HG02763 (cell line): ENCODE measurements at regions not wholly inside any gene's neighbourhood (a gene's known extent, or its start where the extent isn't known, plus 50 kb on each side); places are given as distances from the start of the nearest gene placed in this dataset.
"Not testable (repeated sequence)": the region's sequence is repeated elsewhere in the genome, so short reads cannot be mapped to it uniquely, and the experiment has no call there.

ENCODE experiments used
- ATAC-seq: cut with Tn5 transposase; IDR thresholded peaks from one replicate; pipeline ENCODE4 v1.9.1; 2021; ENCODE audit warnings: mild to moderate bottlenecking, moderate library complexity; ENCODE audit not compliant: unreplicated experiment

DNA sequence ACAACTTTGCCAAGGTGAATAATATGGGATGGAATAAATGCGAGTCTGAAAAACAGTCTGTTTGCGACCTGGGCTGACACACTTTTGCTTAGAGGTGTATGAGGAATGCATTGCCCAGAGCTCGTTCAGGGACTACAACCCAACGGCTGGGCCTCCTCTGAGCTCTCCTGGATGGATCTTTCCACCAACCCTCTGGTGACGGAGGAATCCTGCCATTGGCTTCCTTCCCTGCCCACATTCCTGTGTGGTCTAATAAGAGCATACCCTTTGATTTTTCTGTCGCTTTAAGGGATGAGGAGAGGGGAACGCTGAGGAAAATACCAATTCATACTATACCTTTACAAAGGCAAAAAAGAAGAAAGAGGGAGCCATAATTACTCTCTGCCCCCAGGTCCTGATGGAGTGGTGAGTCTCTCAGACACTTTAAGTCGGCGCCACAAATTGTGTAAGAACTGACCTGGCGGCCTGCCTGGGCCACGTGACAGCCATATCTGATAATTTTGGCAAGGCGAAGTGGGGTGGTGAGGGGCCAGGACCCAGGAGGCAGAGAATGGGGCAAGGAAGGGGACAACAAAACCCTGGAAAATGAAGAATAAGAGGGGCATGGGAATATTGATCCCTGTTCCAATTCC lies 265.2 kb upstream of the MSX2 start:
- ATAC-seq, result no peak

DNA sequence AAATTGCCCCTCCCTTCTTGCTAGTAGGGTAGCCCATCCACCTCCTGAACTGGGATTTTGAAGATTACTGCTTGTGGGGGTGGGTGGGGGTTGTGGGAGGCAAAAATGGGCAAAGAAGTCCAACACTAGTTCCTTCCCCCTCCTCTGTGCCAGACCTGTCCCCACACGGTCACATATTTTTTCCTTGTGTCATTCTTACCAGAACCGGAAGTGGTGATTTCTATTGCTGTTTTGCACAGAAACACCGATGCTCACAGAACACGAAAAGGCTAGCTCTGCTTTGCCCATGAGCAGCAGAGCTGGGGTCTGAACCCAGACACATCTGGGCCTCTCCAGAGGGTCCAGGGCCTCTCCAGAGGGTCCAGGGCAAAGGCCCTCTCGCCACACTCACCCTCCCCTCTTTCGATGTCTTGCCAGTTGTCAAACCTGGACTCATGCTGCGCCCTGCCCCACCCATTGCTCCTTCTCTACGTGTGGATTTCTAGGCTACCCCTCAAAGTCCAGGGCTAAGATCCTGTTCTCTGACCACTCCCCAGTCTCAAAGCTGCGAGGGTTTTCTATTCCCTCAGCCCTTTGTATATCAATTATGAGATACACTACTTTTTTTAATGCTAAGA lies 264.4 kb upstream of the MSX2 start:
- ATAC-seq, result no peak

DNA sequence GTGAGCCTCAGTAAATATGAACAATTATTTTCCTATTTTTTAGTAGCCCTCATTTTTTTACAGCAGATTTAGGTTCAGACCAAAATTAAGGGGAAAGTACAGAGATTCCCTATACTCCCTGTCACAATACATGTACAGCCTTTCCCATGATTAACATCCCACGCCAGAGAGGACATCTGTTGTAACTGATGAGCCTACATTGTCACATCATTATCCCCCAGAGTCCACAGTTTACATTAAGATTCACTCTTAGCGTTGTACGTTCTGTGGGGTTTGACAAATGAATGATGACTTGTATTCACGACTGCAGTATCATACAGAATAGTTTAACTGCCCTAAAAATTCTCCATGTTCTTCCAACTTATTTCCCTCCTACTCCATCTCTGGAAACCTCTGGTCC lies 262.3 kb upstream of the MSX2 start:
- no peak for ATAC-seq

DNA sequence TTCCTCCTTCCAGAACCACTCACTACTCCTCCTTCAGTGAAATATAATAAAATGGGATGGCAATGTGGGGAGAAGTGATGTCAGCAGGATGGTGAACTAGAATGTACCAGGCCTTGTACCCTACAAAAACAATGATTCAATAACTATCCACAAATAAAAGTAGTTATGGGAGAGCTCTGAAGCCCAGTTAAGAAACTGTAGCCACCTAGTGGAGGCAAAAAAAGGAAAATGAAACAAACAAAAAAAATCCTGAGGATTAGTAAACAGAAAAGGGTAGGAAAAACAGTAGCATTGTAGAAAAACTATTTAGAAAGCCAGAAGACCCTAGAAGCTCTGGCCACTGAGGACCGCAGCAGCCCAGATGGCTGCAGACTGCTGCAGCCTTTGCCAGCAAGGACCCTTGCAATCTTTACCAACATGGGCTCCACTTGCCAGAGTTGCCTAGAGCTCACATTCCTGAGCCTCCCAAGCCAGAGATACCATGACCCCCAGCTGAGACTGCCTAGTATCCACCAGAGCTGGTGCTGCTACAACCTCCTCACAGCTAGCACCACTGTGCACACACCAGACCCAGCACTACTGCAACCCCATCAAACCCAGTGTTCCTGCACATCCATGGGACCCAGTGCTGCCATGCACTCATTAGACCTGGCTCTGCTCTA lies 259.7 kb upstream of the MSX2 start:
- ATAC-seq, result no peak

DNA sequence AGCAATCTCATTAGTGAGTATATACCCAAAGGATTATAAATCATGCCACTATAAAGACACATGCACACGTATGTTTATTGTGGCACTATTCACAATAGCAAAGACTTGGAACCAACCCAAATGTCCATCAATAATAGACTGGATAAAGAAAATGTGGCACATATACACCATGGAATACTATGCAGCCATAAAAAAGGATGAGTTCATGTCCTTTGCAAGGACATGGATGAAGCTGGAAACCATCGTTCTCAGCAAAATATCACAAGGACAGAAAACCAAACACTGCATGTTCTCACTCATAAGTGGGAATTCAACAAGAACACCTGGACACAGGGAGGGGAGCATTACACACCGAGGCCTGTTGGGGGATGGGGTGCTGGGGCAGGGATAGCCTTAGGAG lies 252.9 kb upstream of the MSX2 start:
- ATAC-seq, result not testable (repeated sequence)

DNA sequence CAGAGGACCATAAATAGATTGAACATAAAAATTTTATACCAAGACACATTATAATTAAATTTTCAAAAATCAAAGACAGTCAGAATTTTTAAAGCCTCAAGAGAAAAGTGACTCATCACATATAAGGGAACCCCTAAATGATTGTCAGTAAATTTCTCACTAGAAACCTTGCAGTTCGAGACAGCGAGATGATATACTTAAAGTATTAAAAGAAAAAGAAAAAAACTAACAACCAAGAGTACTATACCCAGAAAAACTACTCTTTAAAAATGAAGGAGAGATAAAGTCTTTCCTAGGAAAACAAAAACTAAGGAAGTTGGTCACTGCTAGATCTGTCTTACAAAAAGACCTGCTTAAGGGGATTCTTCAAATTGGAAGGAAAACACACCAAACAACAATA lies 251.4 kb upstream of the MSX2 start:
- no peak for ATAC-seq

DNA sequence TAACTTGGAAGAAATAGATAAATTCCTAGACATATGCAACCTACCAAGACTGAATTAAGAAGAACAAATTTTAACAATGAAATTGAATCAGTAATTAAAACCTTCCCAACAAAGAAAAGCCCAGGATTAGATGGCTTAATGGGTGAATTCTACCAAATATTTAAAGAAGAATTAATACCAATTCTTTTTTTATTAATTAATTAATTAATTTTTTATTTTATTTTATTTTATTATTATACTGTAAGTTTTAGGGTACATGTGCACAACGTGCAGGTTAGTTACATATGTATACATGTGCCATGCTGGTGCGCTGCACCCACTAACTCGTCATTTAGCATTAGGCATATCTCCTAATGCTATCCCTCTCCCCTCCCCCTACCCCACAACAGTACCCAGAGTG lies 248.4 kb upstream of the MSX2 start:
- ATAC-seq, result not testable (repeated sequence)

DNA sequence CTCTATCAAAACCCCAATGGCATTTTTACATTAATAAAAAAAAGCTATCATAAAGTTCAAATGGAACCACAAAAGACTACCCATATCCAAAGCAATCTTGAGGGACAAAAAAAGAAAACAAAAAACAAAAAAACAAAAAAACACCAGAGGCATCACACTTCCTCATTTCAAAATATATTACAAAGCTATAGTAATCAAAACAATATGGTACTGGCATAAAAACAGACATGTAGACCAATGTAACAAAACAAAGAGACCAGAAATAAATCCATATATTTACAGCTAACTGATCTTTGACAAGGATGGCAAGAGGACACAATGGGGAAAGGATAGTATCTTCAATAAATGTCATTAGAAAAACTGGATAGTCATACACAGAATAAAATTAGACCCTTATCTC lies 245.1 kb upstream of the MSX2 start:
- no peak for ATAC-seq

DNA sequence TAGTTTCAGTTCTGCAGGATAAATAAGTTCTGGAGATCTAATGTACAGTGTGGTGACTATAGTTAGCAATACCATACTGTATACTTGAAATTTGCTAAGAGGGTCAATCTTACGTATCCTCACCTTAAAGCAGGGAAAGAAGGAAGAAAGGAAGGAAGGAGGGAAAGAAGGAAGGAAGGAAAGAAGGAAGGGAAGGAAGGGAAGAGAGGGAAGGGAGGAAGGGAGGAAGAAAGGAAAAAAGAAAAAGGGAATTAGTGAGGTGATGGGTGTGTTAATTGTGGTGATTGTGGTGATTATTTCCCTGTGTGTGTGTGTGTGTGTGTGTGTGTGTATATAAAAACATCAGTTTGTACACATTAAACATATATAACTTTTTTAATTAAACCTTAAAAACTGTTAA lies 242.6 kb upstream of the MSX2 start:
- no peak for ATAC-seq

DNA sequence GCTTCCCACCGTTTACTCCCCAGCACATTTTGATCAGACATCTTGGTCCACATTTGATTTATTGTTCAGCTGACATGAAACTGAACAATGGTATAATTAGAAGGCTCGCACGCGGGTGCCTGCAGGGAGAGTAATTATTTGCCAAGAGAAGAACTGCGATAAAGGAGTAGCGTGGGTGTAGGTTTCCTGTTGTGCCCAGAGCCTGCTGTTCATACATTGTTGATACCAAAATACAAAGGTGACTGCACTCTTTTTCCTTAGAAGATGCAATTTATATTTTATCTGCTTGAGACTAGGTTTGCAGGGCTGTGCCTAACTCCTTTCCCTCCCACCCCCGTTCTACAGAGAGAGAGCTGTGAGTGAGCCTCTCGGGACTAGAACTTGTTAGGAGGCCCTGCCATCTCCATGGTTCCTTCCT lies 241.8 kb upstream of the MSX2 start:
- no peak for ATAC-seq

DNA sequence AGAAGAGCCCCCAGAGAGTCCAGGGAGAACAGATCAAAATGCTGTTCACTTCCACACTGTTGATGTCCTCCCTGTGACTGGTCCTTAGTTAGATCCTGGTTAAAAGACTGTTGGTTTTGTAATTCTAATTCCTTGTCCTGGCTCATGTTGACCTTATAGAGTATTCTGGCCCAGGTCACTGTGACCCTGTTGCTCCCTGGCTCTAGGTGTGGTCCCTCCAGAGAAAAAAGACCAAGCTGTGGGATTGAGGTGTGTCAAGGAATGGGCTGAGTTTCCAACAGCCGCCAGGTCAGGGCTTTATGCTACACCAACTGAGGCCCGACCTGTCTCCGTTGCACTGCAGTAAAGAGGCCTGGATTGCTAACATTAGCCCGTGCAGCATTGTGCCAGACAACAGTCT lies 241.0 kb upstream of the MSX2 start:
- ATAC-seq, result no peak

DNA sequence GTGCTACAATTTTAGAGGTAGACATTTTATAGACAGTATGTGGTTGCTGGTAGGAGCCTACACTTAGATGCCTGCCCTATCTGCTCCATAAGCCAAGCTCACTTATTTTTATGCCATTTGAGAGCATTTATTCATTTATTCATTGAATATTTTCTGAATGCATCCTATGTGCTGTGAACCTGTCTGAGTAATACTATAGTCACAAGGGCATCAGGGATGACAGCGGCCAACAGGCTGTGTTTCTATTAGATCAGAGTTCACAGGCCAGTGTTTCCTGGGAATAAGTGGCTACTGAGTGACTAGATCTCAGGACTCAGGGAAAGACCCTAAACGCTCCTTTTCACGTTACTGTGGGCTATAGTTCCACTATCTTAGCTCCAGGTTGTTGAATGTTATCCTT lies 235.2 kb upstream of the MSX2 start:
- ATAC-seq, result no peak

DNA sequence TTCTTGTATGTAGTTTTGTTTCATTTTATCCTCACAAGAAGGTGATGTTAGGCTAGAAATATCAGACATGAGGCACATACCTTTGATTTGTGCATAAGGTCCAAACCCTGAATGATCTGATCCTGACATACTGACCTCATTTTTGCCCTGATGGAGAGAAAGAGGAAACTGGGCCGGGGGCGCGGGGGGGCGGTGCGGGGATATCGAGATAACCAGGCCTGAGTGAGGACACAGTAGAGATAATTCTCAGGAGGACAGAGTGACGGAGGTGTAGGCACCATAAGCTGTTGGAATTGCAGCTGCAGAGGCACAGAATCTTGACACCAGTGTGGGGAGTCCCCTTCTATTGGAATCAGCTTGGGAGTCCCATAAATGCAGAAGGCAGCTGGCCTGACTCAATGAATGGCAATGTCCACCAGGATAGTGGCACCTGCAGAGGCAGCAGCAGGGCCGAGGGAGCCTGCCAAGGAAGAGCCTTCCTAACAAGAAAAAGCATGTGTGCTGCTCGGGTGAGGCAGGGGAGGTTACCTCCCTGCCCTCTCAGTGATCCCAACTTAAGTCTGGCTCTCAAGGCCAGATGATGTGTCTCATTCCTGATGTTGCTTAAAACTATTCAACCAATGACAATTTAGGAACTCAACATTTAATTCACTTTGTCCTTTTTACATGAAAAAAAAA lies 234.3 kb upstream of the MSX2 start:
- no peak for ATAC-seq

DNA sequence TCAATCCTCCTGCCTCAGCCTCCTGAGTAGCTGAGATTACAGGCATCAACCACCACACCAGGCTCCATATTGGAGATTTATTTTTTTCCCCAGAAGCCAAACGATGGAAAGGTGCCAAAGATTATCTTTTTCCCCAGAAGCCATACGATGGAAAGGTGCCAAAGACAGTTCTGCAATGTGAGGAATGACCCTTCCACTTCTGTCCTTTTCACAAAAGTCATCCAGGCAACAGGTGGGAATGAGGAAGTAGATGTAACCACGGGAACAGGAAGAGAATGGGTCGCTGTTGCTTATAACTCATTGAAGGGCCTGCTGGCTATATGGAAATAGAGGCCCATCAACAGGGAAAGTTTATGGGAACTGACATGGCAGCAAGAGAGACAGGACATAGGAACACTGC lies 233.7 kb upstream of the MSX2 start:
- ATAC-seq, result no peak

DNA sequence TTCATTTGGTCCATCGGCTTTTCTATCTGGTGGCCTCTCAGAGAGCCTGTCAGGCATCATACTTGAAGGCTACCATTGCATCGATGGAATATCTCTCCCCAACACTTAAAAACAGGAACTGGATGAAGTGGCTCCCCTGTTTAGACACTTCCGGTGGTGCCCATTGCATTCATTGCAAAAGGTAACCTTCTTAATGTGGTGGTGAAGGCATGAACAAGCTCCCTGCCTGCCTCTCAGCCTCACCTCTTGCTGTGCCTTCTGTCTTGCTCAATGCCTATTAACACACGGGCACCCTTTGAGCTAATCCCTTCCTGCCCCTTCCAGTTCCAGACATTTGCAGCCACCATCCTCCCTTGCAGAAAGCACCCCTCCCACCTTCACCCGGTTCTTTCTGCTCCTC lies 233.1 kb upstream of the MSX2 start:
- no peak for ATAC-seq

DNA sequence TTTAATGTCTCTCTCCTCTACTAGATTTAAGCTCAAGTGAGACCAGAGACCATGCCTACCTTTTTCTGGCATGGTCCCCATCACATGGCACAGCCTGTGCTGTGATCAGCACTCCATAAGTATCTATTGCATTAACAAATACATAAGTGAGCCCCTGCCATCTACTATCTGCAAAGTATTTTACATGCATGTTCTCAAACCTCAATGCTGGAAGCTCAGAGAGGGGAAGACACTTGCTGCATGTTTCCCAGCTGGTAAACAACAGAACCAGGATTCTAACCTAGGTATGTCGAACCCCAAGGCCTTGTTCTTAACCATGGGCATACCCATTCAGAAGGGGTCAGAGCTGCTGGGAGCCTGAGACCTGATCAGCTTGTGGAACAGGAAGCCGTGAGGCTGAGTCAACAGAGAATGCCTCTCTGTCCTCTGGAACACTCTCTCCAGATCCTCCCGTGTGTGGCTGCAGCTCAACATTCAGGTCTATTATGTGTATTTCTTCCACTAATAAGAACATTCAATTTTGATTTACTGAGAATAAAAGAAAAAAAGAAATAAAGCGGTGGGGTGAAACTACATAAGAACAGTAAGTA lies 232.5 kb upstream of the MSX2 start:
- ATAC-seq, result no peak

DNA sequence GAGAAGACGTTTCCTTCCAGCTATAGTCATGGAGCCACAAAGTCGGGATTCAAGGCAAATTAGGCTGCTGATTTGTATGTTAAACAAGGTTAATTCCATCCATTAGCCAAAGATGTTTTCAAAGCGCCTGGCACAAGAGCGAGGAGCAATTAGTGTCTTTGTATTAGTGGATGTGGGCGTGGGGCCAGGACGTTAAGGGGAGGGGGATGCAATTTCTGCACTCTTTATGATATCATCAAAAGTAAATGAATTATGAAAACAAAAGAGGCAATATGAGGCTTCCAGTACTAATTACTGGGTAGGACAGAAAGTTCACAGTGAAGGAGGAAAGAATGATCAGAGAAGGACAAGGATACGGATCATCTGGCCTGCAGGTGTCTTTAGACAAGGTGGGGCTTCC lies 230.9 kb upstream of the MSX2 start:
- ATAC-seq, result no peak

DNA sequence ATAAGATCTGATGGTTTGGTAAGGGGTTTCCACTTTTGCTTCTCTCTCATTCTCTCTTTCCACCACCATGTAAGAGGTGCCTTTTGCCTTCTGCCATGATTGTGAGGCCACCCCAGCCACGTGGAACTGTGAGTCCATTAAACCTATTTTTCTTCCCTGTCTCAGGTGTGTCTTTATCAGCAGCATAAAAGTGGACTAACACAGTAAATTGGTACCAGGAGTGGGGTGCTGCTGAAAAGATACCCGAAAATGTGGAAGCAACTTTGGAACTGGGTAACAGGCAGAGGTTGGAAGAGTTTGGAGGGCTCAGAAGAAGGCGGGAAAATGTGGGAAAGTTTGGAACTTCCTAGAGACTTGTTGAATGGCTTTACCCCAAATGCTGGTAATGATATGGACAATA lies 226.4 kb upstream of the MSX2 start:
- not testable (repeated sequence) for ATAC-seq

DNA sequence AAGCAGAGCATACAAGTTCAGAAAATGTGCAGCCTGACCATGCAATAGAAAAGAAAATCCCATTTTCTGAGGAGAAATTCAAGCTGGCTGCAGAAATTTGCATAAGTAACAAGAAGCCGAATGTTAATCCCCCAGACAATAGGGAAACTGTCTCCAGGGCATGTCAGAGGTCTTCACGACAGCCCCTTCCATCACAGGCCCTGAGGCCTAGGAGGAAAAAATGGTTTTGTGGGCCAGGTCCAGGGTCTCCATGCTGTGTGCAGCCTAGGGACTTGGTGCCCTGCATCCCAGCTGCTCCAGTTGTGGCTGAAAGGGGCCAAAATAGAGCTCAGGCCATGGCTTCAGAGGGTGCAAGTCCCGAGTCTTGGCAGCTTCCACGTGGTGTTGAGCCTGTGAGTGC lies 225.8 kb upstream of the MSX2 start:
- ATAC-seq, result not testable (repeated sequence)

DNA sequence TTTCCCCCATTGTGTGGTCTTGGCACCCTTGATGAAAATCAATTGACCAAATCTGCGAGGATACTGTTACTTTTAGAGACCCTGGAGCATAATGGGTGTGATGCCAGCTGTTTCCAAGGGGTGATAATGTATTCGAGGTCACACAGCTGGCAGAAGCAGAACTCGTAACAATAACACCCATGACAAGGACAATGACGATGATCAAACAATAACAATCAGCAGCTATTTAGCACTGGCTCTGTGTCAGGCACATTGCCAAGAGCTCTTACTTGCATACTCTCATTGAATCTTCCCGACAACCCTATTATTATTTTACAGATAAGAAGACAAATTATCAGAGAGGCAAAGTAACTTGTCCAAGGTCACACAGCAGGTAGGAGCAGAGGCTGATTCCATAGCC lies 223.7 kb upstream of the MSX2 start:
- no peak for ATAC-seq

DNA sequence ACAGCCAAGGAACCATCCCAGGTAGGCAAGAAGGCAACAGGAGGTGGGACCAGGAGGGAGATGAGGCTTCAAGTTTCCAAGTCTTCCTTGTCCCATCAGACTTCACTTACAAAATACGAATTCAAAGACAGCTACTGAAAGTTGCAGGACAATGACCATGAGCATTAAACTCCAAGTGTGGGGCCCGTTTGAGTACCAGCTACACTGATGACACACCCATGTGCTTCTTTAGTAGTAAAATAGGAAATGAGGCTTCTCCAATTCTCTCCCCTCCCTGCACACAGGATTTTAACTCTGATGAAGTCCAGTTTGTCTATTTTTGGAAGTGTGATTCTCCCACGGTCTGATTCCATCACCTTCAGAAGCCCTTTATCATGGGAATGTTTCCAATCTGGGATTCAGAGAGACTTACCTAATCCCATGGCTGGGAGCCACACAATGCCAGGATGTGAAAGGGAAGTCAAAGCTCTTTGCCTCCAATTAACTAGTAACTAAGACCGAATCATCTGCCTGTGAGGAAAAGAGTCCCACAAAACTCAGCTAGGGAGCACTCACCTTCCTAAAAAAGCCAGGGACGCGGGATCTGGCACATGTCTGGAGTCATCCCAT lies 222.8 kb upstream of the MSX2 start:
- ATAC-seq, result no peak
